ENCODE measurements at regions not wholly inside any gene's neighbourhood (a gene's known extent, or its start where the extent isn't known, plus 50 kb on each side); places are given as distances from the start of the nearest gene placed in this dataset.

DNA sequence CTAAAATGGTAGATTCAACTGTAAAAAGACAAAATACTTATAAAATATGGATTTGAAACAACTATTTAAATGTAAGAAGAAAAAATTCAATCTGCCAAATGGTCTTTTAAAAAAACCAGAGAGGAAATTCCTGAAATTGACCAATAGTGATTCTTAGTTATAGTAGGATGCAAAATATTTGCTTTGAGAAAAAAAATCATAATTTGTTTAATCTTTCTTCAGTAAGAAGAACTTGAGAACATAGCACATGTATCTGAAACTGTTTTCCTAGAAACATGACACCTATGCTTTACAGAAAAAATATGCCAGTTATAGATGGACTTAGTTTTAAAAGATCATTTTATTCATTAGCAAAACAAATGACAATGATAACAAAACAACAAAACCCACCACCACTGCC, 186.9 kb upstream of the CD180 start:
- no peak for DNase-seq

DNA sequence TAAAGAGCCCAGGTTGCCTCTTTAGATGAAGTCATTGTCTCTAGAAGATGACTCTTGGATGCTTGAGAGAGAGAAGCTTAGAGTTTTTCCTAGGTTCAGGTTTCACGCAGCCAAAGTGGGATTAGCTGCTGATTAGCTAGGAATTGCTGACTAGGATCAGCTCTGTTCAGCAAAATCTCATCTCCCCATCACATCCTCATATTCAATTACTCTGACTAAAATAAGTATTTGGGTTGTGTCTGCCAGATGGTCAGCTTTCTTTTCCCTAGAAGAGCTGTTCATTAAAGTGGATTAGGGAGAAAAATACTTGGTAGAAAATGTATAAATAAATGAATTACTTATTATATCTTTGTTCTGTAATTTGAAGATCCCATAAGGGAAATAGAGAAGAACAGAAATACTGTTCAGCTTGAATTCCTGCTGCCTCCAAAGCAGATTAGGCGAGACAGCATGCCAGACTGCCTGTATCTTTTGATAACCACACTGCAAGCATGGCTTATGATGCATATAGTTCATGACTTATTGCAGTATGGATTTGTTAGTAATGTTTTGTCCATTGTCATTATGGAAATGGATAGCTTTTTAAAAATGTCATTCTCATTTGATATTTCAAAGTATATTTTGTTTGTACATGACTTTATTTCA, 184.8 kb upstream of the CD180 start:
- no peak for DNase-seq

DNA sequence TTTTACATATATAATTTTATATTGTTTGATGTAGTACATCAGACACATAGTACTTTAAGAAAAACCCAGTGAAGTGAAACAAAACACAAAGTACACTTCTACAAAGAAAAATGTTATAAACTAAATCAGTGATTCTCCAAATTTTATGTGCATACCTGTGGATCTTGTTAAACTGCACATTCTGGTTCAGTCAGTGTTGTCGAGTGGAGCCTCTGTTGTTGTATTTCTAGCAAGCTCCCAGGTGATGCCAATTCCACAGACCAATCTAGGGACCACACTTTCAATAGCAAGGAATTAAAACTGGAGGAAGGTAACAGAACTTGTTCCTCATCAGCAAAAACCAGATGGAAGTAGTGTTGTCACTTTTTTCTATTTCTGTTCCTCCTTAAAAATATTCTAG, 183.8 kb upstream of the CD180 start:
- DNase-seq, result no peak

DNA sequence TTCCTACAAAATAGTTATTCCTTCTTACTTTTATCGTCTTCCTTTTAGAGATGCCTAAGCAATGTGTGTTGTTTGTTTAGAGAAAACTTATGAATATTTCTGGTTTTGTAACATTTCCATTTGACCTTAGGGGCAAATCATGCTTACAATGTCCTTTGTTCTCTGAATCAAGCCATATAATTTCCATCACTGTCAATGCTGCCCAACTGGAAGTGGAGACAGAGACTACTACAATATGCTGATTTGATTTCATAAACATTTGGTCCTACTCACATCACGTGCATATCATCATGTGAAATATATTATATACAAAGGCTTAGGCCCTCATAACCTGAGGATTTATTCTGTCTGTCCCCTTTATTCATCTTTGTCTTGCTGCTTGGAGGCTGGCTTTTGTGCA, 183.2 kb upstream of the CD180 start:
- DNase-seq, result no peak

DNA sequence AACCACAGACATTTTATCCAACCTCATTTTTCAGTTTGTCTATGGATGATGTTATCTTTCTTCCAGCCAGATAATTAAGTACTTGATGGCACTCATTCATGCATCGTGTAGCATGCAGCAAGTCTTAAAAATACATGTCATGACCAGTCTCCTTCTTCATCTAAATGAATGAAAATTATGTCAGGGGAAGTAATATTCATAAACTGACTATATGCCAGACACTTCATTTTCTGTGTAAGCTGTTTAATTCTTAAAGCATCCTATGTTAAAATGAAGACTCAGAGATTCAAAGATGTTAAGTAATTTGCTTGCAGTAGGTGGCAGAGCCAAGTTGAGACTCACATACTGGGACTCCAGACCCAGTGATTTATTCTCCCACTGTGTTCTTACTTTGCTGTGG, 181.7 kb upstream of the CD180 start:
- DNase-seq, result no peak

DNA sequence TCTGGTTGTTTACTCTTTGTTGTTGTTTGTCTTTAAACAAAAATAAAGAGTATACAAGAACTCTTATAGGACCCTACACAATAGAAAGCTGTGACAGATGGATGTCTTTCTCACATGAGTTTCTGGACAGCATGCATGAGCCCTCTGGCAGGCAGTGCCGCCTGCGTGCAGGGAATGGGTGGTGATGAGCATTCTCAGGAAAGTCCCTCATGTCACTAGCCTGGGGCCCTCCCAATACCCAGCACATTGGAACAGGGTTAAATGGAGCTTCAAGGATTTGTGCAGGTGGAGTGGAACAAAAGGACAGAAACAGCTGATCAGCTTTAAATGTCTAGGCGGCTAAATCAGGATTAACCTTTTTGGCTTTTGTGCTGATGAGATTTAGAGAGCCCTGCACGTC, 181.0 kb upstream of the CD180 start:
- no peak for DNase-seq

DNA sequence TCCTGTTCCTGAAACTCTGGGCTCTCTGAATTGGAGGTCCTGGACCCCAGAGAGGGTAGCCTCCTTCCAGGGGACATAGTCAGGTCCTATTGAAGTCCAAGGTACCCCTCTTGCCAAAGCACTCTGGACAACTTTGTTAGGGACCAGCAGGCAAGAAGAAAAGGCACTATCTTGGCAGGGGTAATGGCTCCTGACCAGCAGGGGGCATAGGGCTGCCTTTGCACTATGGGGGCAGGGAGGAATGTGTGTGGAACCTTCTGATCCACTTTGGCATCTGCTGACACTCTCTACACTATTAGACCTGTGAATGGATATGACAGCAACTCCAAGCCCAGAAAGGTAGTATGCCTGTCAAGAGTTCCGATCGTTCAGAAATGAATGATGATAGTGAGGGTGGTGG, 179.0 kb upstream of the CD180 start:
- no peak for DNase-seq

DNA sequence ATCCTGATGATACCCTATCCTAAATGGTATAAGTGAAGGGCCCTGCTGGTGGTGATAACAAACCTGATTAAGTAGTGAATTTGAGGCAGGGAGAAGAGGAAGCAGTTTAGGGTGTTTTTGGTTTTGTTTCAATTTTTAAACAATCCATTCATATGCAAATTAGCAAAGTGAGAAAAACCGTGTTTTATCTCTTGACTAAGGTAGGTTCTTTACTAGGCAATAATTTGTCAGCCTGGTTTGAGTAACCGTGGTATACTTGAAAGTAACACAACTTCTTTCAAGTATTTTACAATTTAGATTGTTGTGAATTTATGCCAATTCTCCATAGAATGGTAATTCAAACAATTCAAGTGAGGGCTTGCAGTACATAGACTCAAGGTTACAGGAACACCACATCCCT, 177.8 kb upstream of the CD180 start:
- DNase-seq, result no peak

DNA sequence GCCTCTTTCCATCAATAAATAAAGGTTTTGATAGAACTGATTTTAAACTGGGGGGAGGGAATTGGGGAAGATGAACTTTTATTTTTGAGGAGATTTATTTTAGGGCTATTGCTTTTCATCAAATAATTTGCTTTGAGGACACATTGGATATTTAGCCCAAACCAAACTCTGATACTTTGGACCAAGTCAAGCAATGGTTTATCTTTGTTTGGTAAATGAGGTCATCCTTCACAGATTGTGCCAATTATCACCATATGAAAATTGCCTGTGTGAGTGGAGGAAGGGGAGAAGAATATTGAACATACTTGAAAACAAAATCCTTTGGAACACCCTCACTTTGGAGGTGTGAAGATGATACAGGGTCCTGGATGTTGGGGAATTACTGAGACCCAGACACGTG, 176.9 kb upstream of the CD180 start:
- no peak for DNase-seq

DNA sequence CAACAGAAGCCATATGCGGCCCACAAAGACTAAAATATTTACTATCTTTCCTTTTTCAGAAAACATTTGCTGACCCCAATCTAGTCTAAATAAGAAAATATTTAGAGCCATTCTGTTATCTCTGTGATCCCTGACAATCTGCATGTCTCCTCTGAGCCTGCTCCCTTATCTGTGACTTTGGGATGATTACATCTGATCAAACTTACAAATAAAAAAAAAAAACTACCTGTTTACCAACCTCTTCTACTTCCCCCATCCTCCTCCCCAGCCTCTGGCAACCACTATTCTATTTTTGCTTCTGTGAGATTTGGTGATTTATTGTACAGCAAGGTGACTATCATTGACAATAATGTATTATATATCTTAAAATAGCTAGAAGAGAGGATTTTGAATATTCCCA, 176.3 kb upstream of the CD180 start:
- no peak for DNase-seq

DNA sequence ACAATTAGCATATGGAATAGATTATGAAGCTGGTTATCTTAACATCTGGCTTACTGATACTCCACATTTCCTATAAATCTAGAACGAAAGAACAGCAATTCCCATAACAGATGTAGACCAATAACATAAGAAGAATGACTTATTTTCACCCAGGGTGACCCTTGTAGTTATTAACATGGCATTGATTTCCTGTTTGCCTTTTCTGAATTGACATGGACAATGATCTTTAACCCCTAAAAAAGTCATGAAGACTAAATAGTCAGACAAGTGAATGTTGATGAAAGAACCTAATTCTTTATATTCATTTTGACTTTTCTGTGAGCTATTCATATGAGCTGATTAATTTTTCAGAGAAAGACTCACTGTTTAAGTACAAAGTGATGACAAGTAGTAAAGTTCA, 175.3 kb upstream of the CD180 start:
- DNase-seq, result no peak

DNA sequence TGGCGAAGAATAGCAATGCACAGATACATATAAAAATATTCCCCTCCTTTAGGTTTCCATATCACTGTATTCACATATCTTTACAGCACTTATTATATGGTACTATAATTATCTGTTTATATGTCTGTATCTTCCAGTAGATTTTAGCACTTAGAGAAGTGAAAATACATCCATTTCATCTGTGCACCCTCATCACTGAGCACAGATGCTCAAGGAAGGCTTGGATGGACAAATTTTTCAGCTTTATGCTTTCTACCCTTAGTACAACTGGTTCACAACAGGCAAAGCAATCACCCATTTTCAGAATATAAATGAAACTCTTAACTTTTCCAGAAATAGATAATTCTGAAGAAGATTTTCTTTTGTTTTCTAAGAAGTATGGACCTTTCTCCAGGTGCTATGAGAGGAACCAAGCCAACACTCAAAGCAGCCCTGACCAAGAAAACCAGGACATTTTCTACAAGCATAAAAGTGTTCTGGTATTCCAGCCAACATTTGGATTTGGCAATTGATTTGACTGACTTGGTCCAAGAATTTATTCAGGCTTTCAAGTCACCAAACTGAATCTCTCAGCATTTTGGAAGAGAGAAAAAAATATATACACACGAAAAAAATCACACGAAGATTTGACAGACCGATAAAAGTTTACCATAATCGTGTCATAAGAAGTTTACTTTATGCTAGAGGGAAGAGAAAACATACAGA, 170.2 kb upstream of the CD180 start:
- no peak for DNase-seq

DNA sequence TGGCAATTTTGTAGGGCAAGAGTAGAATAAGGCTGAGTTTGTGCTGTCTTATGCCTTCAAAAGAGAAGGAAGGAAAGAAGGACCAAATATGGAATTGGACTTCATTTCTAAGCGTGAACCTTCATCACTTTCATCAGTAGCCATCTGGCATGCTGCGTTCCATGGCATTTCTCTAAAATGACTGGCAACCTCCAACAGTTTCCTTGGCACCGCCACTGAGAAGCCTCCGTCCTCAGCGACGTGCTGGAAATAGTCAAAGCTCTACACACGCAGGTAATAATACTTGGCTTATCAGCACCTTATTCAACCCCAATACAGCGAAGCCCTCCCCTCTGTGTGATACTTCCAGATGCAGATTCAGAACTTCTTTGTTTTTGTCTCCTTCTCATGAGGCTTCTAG, 169.7 kb upstream of the CD180 start:
- no peak for DNase-seq

DNA sequence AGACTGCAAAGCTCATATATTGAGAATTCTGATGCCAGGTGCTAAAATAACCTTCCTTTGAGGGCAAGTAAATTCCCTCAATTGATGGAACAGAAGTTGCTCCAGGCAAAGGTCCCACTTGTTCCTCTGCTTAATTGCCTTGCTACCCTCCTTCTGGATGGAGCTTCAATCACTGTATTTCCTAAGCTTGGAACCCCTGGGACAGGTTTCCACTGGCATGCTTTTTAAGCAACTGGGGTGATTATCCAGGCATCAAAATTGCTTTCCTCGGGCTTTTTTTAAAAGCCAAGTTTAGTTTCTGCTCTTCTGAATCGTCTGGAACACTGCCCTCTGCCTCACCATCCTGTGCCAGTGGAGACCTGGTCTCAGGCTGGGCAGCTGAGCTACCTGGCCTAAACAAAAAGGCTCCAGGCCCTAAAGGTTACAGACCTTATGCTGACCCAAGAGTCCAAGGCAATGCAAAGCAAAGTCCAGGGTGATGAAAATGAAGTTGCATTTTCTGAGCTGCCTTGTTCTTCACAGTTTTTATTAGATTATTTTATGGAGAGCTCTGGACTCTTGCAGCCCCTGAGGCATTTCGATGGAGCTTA, 167.9 kb upstream of the CD180 start:
- DNase-seq, result no peak

DNA sequence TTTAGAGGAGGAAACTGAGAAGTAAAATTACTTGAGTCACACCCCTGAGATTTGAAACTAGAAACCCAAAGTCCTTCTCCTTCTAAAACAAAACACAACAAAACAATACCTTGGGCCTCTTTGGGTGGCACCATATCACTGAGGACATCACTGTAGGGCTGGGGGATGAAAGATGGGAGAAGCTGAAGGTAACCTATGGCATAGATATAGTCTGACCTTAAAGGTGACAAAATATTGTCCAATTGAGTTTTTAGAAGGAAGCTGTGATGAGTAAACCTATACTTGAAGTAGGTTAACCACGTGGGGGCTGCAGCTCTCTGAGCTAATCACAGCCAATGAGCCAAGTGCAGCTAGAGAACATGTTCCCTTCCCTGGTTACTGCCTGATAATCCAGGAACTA, 167.4 kb upstream of the CD180 start:
- no peak for DNase-seq

DNA sequence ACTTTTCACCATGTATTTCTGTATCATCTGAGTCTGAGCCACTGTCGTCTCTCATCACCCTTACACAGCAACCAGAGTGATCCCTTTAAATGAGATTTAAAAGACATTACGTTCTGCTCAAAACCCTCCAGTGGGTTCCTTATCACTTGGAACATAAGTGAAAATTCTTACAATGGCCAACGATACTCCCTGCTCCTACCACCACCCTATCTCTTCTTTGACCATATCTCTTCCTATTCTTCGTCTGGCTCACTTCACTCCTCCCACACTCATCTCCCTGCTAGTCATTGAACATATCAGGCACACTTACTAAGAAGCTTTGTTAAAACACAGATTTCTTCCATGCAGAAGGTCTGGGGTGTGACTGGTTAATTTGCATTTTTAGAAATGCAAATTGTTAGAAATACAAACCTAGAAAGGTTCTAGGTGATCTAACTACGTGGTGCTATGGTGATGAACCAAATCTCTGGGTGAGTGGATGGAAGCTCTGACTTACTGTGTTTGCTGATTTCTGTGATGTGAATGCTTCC, 166.6 kb upstream of the CD180 start:
- no peak for DNase-seq

DNA sequence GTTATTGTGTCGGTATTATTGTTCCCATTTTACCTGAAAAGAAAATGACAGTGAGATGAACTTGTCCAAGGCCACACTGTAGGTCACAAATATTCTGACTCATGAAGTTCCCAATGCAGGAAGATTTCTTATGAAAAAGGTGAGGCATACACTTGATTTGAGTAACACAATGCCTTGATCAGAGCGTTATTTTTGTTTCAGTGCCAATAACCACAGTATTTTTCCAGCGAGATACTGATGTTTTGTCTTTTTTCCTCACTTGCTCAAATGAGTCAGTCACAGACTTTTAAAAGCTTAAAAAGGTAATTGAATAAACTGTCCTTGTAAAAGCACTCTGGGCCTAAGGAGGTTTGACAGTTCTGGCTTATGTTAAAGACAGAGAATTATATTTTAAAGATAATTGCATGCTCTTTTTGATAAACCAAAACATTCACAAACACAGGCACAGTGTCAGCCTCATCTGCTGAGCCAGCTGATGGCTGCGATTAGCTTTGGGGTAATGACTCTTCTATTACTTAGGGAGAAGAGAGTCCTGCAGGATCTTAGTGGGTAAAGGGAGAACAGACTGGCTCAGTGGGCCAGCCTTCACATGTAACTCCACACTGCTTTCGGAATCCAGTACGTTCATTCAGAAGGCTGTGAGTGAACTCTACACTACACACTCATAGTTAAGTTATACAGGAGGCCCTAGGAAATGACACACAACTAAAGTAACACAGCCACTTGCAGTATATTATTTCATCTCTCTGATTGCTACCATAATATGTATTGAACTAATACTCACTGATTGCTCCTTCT, 165.5 kb upstream of the CD180 start:
- no peak for DNase-seq

DNA sequence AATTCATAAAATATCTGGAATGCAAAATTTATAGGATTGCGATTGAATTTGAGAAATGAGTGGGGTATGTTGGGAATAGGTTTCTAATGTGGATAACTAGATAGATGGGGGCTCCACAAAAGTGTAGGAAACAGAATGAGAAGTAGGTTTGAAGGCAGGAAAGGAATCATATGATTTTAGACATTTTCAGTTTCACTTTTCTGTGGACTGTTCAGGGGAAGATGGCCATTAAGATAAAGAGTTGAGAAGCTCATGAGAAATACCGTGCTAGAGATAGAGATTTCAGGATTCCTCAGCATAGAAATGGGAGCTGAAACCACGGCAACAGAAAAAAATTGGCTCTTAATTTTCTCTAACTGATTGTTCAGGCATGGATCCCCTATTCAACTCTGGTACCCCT, 163.4 kb upstream of the CD180 start:
- DNase-seq, result no peak

DNA sequence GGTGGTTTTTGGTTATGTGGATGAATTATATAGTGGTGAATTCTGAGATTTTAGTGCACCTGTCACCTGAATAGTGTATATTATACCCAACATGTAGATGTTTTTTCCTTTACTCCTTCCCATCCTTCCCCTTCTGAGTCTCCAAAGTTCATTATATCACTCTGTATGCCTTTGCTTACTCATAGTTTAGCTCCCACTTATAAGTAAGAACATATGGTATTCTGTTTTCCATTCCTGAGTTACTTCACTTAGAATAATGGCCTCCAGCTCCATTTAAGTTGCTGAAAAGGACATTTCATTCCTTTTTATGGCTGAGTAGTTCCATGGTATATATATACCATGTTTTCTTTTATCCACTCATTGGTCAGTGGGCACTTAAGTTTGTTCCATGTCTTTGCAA, 161.6 kb upstream of the CD180 start:
- DNase-seq, result no peak

DNA sequence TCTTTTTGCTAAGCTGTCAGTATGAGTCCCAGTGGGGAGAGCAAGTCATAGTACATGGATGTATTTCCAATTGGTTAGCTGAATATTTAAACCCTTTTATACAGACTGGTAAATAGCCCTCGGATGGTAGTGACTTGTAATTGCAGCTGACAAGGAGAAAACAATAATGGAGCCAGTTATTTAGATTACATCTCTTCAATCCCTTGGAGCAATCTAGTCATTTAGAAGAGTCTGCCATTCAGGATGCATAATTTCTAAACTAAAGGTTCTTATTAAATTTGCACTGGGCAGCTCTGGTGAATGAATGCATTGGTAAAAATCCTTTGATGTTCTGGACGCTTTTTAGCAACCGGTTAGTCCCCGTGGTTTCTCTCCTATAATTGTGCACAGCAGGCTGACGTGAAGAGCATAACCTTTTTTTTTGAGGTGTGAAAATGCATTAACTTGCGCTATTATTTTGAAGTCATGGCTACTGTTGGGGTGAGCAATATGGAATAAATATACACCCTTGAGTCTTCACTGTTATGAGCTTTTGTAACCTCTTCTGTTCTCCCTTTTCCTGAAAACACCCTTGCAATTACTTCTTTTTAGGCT, 158.6 kb upstream of the CD180 start:
- DNase-seq, result no peak

DNA sequence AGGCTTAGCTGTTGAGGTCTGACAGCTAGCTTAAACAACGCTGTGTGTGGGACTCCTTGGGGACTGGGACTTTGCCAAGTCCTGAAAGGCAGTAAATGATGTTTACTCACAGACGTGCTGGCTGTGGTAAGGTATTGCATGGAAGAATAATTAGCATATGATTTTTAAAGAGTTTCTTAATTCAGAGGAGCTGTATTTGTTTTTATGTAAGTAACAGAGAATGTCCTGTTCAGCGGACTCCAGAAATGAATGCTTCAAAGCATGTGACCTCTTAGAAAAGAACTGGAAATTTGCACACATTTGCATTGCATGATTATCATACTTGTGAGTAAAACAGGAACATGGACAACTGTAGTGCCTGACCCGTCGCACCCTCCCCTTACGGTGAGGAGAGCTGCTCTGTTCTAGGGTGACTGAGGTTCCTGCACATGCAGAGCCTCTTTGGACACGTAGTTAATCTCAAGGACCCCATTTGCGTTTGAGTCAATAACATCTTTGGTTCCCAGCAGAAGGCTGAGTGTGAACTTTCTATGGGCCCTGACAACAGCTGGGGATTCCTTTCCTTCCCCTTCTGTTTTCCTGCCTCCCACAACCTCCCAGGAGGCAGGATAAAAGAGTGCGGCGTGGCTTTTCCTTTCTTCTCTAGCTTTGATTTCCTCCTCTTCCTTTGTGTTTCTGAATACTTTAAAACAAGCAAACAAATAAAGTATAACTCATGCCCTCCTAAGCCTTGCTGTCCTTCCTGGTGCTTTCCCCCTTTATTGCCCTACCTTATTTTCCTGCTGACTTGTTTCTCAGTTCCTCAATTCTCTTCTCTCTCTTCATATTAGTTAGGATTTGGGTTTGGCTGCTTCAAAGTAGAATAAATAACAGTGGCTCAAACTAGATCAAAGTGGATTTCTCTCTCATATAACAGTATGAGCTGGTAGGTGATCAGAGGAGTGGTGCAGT, 157.2 kb upstream of the CD180 start:
- no peak for DNase-seq

DNA sequence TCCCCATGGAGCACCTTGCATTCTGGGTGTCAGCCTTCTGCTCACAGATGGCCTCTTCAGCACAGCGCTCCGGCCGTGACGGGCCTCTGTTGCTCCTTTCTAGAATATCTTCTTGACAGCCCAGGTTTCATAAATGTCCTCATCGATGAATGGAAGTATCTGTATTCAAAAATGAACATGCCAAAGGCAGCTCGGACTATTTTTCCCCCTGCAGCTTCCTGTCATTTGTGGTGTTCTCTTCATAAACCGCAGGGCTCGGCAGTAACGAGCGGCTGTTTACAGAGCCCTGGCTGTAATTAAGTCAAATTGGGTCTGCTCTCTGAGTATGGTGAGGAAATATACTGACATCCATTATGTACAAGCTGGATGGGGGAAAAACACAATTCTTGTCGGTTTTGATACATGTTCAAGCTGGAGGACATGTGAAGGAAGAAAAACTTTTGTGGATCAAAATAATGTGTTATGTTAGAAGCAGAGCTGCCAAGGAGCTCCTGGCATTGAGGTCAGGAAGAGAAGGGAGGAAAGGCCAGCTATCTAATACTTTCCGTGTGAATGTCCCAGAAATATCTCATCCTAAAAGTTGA, 154.1 kb upstream of the CD180 start:
- DNase-seq, result peak in 1 of 2 donors; percentile 31

Data from CD4-positive, alpha-beta T cell treated with Interleukin-1 beta for 1 hour (primary cell).